Activated CD4-positive, CD25-positive, alpha-beta regulatory T cell treated with anti-CD3 and anti-CD28 coated beads, Interleukin-2, amount 50 U/mL, for 72 hours (primary cell): ENCODE measurements at regions not wholly inside any gene's neighbourhood (a gene's known extent, or its start where the extent isn't known, plus 50 kb on each side); places are given as distances from the start of the nearest gene placed in this dataset.
"Not testable (repeated sequence)": the region's sequence is repeated elsewhere in the genome, so short reads cannot be mapped to it uniquely, and the experiment has no call there.

Source experiments
- DNase-seq: peaks from one replicate; pipeline ENCODE4 v3.0.0; 2021

DNA sequence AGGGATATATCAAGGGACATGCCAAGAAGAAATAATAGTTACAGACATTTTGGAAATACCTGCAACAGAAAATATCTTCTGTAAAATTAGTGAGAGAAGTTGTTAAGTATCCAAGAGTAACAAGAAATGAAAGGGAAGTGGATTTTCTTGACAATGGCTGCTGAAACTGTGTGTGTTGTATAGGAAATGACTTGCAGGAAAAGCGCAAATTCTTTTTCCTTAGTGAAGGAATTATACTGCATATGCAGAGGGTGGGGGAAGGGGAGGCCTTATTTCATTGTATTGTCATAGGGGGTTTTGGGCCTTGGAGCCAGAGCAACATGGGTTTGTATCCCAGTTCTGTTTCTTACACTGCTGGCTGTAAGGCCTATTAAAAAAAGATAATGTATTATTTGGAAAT, 84.4 kb upstream of the DDHD1 start:
- no peak for DNase-seq

DNA sequence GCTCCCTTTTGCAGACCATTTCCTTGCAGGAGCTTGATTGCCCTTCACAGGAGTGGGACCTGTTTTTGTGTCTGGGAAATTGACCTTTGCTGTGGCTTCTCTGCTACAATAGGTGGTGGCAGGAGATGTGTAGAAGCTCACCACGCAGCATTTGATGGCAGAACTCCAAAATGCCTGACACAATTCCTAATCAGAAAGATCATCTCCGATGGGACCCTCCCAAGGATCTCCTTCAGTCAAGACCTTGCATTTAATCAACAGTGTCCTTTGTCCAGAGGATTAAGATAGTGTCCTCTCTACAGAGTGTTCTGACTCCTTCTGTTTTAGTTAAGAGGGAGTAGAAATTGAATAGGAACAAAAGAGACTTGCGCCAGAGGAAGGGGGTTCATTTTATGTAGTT, 83.6 kb upstream of the DDHD1 start:
- DNase-seq: no peak

DNA sequence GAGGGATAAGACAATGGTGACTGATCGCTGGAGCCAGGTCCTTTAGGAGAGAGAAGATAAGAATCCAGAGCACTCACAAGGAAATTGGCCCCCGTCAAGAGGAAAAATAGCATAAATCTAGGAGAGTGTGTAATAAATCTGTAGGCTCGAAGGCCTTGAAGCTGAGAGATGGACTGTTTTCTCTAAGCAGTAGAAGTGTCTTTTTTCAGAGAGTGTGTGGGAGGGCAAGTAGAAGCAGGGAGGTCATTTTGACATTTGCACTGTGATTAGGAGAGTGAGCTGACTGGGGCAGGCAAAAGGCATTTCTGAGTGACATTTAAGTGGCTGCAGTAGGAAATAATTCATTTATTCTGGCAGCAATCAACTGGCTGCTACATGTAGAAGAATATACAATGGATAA, 78.0 kb upstream of the DDHD1 start:
- DNase-seq: no peak

DNA sequence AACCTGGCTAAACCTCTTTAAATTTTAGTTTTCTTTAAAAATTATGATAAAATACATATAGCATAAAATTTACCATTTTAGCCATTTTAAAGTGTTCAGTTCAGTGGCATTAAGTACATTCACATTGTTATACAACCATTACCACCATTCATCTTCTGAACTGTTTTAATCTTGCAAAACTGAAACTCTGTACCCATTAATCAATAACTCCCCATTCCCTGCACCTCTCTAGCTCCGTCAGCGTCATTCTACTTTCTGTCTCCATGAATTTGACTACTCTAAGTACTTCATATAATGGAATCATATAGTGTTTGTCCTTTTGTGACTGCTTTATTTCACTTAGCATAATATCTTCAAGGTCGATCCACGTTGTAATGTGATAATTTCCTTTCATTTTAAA, 75.8 kb upstream of the DDHD1 start:
- DNase-seq: no peak

DNA sequence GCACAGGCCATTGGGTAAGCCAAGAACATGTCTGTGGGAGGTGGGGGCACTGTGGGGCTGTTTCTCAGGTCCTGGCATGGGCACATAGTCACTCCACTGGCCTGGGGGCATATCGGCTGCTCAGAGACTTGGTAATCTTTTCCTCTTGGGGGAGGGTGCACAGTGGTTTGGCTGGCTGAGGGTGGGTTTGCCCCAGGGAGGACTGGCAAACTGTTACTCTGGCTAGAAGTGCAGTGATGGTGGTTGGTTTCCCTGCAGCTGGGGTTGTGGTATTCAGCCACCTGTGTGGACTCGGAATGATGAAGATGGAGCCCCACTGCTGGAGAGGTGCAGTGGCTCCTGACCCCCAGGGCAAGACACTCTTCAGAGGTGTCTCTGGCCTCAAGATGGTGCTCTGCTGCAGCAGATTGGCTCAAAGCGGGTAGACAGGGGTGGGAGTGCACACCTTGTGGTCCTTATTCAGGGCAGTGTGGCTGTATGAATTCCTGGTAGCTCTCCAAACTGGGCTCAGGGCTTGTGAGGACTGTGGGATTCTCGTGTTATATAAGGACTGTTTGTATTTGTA, 74.1 kb upstream of the DDHD1 start:
- DNase-seq: no peak

DNA sequence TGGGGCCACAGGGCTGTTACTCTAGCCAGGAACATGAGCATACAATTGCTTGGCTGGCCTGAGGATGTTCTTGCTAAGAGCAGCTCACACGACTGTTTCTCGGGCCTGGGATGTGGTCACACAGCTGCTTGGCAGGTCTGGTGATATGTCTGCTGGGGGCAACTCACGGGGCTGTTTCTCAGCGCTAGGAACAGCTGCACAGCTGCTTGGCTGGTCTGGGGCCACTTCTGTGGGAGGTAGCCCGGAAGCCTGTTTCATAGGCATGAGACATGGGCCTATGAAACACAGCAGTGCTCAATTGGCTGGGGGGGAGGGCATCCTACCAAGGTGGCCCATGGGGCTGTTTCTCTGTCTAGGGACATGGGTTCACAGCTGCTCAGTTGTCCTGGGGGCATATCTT, 73.4 kb upstream of the DDHD1 start:
- no peak for DNase-seq

DNA sequence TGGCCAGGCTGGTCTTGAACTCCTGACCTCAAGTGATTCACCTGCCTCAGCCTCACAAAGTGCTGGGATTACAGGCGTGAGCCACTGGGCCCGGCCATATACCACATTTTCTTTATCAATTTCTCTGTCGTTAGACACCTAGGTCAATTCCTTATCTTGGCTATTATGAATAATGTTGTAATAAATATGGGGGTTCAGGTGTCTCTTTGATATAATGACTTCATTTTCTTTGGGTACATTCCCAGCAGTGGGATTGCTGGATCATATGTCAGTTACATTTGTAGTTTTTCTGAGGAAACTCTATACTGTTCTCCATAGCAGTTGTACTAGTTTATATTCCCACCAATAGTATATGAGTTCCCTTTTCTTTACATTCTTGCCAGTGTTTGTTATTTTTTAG, 67.8 kb upstream of the DDHD1 start:
- DNase-seq: no peak

DNA sequence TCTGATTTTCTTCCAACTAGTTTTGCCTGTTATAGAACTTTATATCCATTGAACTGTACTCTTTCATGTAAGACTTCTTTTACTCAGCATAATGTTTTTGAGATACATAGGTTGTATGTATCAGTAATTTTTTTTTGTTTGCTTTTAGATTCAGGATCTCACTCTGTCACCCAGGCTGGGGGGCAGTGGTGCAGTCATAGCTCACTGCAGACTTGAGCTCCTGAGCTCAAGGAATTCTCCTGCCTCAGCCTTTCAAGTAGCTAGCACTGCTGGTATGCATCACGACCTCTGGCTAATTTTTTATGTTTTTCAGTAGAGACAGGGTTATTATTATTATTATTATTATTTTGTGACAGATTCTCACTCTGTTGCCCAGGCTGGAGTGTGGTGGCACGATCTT, 65.0 kb upstream of the DDHD1 start:
- DNase-seq: no peak

DNA sequence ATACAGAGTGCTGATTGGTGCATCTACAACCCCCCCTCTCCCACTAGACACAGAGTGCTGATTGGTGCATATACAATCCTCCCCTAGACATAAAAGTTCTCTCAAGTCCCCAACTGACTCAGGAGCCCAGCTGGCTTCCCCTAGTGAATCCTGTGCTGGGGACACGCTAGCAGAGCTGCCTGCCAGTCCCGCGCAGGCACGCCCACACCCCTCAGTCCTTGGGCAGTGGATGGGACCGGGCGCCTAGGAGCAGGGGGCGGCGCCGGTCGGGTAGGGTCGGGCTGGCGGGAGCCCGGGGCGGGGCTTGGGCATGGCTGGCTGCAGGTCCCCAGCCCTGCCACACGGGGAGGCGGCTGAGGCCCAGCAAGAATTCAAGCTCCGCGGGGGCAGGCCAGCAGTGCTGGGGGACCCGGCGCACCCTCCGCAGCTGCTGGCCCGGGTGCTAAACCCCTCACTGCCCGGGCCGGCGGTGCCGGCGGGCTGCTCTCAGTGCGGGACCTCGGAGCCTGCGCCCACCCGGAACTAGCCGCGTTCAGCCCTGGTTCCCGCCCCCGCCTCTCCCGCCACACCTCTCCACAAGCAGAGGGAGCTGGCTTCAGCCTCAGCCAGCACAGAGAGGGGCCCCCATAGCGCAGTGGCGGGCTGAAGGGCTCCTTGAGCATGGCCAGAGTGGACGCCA, 64.3 kb upstream of the DDHD1 start:
- peak; percentile 78 for DNase-seq

DNA sequence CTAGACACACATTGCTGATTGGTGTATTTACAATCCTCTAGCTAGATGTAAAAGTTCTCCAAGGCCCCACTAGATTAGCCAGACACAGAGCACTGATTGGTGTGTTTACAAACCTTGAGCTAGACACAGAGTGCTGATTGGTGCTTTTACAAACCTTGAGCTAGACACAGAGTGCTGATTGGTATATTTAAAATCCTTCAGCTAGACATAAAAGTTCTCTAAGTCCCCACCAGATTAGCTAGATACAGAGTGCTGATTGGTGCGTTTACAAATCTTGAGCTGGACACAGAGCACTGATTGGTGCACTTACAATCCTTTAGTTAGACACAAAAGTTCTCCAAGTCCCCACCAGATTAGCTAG, 63.8 kb upstream of the DDHD1 start:
- not testable (repeated sequence) for DNase-seq

DNA sequence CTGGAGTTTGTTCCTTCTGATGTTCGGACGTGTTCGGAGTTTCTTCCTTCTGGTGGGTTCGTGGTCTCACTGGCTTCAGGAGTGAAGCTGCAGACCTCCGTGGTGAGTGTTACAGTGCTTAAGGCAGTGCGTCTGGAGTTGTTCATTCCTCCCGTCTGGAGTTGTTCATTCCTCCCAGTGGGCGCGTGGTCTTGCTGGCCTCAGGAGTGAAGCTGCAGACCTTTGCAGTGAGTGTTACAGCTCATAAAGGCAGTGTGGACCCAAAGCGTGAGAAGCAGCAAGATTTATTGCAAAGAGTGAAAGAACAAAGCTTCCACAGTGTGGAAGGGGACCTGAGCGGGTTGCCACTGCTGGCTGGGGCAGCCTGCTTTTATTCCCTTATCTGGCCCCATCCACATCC, 63.4 kb upstream of the DDHD1 start:
- DNase-seq: not testable (repeated sequence)

DNA sequence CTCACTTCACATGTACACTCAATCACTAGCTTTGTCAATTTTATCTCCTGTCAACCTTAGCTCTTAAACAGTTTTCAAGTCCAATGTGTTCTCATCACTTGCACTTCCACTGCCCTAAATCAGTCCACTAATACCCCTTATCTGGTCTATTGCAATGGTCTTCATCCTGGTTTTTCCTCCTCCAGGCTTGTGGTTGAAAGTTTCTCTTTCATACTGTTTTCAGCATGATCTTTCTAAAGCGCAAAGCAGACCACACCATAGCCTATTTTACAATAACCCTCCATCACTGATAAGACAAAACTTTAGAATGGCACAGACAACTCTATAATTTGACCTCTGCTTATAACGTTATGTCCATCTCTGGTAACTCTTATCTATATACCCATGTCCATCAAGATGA, 62.0 kb upstream of the DDHD1 start:
- DNase-seq: no peak

DNA sequence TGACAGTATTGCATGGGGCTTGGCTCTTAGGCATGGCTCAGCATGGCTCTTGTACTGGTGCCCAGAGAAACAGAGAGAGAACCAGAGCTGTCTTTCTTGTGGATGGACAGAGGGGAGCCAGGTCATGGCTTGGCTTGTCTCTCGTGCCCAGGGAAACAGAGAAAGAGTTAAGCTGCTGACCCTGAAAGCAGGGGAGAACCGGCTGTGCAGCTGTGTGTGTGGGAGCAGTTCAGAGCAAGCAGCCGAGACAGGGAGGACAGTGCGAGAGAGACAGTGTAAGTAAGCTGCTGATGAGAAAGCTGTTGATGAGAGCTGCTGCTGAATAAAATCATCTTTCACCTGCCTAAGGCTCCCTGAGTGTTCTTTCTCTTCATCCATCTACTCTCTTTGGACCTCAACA, 61.3 kb upstream of the DDHD1 start:
- DNase-seq: no peak

DNA sequence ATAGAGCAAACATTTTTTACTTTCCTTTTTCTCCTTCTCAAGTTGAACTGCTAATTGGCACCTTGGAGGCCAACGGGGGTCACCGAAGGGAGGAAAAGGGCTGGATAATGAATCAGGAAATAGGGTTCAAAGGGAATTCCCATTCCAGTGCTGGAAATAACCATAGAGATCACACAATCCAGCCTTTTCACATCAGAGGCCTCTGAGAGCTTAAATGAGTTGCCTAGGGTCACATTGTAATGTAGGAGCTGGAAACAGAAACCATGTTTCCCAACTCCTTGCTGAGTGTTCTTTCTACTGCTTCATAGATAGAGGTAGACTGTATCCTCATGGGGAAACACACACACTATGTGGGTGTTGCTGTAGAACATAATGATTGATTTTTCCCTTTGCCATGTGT, 60.6 kb upstream of the DDHD1 start:
- DNase-seq: no peak

DNA sequence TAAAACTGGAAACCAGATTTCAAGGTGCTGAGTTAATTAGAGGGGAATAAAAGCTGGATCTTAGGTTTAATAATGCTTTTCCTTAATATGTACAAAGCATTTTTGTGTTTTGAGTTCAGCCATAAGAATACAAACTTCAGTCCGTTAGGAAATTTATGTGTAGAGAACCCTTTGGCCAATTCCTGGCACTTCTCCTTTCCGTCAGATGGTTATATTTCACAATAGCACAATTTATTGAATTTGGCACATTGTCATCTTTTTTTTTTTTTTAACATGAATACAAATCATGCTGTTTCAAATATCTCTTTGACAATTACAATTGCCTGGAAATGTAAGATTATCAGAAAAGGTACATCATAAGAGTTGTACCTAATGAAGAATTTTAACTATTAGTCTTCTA, 56.2 kb upstream of the DDHD1 start:
- DNase-seq: no peak
